HEK293T (cell line): ENCODE measurements at regions not wholly inside any gene's neighbourhood (a gene's known extent, or its start where the extent isn't known, plus 50 kb on each side); places are given as distances from the start of the nearest gene placed in this dataset.

Experiments used
- CTCF ChIA-PET: fragments of 350-600 bp; formaldehyde crosslinking; extraction: SDS; loops from one replicate; lab custom pipeline; 2021; ENCODE audit warnings: antibody characterized with exemption, inconsistent platforms; lab: Yijun Ruan, JAX
- POLR2A ChIA-PET: fragments of 350-600 bp; formaldehyde crosslinking; extraction: SDS; loops from one replicate; lab custom pipeline; 2020; ENCODE audit warnings: antibody characterized with exemption, inconsistent platforms; lab: Yijun Ruan, JAX
- DNase-seq: peaks from one replicate; pipeline ENCODE4 v3.0.0; 2012; ENCODE audit warnings: mixed read lengths; ENCODE audit errors: extremely low spot score
- ARNT ChIP-seq: fragments of 450-650 bp; IDR thresholded peaks from 2 replicates; pipeline ENCODE4 v1.6.1; 2017; ENCODE audit warnings: mild to moderate bottlenecking
- BHLHE40 ChIP-seq: fragments of 450-650 bp; IDR thresholded peaks from 2 replicates; pipeline ENCODE4 v1.6.1; 2016; ENCODE audit warnings: mild to moderate bottlenecking, moderate library complexity, borderline replicate concordance
- CTBP1 ChIP-seq: fragments of 450-650 bp; IDR thresholded peaks from 2 replicates; pipeline ENCODE4 v1.6.1; 2016; ENCODE audit warnings: borderline replicate concordance
- ELF4 ChIP-seq: fragments of 450-650 bp; IDR thresholded peaks from 2 replicates; pipeline ENCODE4 v1.6.1; 2017; ENCODE audit warnings: antibody characterized with exemption
- FOXA1 ChIP-seq: fragments of 450-650 bp; IDR thresholded peaks from 2 replicates; pipeline ENCODE4 v1.6.1; 2016; ENCODE audit warnings: mild to moderate bottlenecking
- FOXK2 ChIP-seq: fragments of 450-650 bp; IDR thresholded peaks from 2 replicates; pipeline ENCODE4 v1.6.1; 2016; ENCODE audit warnings: mild to moderate bottlenecking
- FOXM1 ChIP-seq: fragments of 450-650 bp; IDR thresholded peaks from 2 replicates; pipeline ENCODE4 v1.6.1; 2017; ENCODE audit warnings: mild to moderate bottlenecking, borderline replicate concordance
- HDGF ChIP-seq: fragments of 450-650 bp; IDR thresholded peaks from 2 replicates; pipeline ENCODE4 v1.6.1; 2017; ENCODE audit warnings: antibody characterized with exemption, borderline replicate concordance
- L3MBTL2 ChIP-seq: fragments of 450-650 bp; conservative IDR thresholded peaks from 2 replicates; pipeline ENCODE4 v1.6.1; 2016; ENCODE audit warnings: mild to moderate bottlenecking
- LEF1 ChIP-seq: fragments of 450-650 bp; IDR thresholded peaks from 2 replicates; pipeline ENCODE4 v1.6.1; 2017; ENCODE audit warnings: mild to moderate bottlenecking, borderline replicate concordance
- NFRKB ChIP-seq: fragments of 450-650 bp; IDR thresholded peaks from 2 replicates; pipeline ENCODE4 v1.6.1; 2016; ENCODE audit warnings: mild to moderate bottlenecking, moderate library complexity
- PKNOX1 ChIP-seq: fragments of 450-650 bp; IDR thresholded peaks from 2 replicates; pipeline ENCODE4 v1.6.1; 2016
- SP1 ChIP-seq: fragments of 450-650 bp; IDR thresholded peaks from 2 replicates; pipeline ENCODE4 v1.6.1; 2017
- SUZ12 ChIP-seq: fragments of 450-650 bp; IDR thresholded peaks from 2 replicates; pipeline ENCODE4 v1.6.1; 2016; ENCODE audit warnings: mild to moderate bottlenecking
- TARDBP ChIP-seq: fragments of 450-650 bp; IDR thresholded peaks from 2 replicates; pipeline ENCODE4 v1.6.1; 2016
- ZNF384 ChIP-seq: fragments of 450-650 bp; IDR thresholded peaks from 2 replicates; pipeline ENCODE4 v1.6.1; 2016

- TF ChIP-seq SP1 (no peak), FOXK2 (no peak), PKNOX1 (no peak), BHLHE40 (no peak), FOXM1 (no peak), ELF4 (no peak), TARDBP (no peak), NFRKB (no peak), SUZ12 (no peak), HDGF (no peak), ARNT (no peak), CTBP1 (no peak), FOXA1 (no peak), ZNF384 (no peak), LEF1 (no peak), L3MBTL2 (no peak)
- no peak for DNase-seq
- ChIA-PET CTCF (interaction anchor here (1.1 kb wide), 1 partner anchor 25 kb away, joined by 3 read pairs; no protein-coding TSS in a partner anchor), POLR2A (no interaction called here)
Measured at GRCh38 chr16:51490866-51491265, 339.8 kb upstream of the SALL1 start.

DNA sequence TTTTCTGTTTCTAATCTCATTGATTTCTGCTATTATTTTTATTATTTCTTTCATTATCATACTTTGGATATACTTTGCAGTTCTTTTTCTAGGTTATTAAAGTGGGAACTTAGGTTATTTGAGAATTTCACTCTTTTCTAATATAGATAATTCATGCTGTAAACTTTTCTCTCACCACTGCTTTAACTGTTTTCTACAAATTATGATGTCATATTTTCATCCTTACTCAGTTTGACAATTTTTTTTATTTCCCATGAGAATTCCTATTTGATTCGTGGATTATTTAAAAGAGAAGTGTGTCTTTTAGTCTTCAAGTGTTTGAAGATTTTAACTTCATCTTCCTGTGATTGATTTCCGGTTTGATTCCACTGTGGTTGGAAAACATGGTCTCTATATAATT is 336.8 kb upstream of the SALL1 start:
- CTCF ChIA-PET: no interaction called here
- DNase-seq: no peak
- no peak for TF ChIP-seq TARDBP
- no peak for TF ChIP-seq NFRKB
- TF ChIP-seq CTBP1: no peak
- TF ChIP-seq PKNOX1: no peak
- TF ChIP-seq ZNF384: no peak
- no peak for TF ChIP-seq HDGF
- TF ChIP-seq SUZ12: no peak
- TF ChIP-seq ELF4: no peak
- POLR2A ChIA-PET: no interaction called here

GRCh38 chr16:51474414-51475091 is 323.5 kb upstream of the SALL1 start:
- no peak for DNase-seq
- ChIA-PET CTCF (no interaction called here), POLR2A (no interaction called here)
- no peak for TF ChIP-seq ZNF384

DNA sequence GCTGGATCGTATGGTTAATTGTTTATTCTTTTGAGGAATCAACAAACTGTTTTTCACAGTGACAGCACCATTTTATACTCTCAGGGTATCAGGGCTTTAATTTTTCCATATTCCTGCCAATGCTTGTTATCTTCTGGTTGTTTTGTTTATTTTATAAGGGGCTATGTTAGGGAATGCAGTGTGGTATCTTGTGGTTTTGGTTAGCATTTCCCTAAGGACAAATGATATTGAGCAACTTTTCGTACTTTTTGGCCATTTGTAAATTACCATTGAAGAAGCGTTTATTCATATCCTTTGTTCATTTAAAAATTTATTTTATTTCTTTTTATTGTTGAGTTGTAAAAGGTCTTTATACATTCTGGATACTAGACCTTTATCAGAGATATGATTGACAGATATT is 322.0 kb upstream of the SALL1 start:
- DNase-seq: no peak
- ChIA-PET CTCF (no interaction called here), POLR2A (no interaction called here)
- TF ChIP-seq FOXK2 (no peak), LEF1 (no peak), FOXA1 (no peak), SUZ12 (no peak), ARNT (no peak)

DNA sequence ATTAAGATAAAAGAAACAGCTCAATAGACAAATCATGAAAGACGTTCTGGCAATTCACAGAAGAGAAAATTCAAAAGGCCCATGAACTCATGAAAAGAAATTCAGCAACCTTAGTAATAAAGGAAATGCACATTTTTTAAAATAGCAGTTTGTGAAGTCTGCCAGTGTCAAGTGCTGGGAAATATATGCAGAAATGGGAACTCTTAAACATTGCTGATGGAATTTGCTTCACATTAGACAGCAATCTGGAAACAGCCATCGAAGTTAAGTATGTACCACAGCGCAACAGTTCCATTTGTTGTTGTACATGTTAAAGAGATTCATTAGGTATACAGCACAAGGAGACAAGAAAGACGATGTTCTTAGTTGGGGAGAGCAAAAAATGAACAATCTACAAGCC is 319.4 kb upstream of the SALL1 start:
- CTCF ChIA-PET: no interaction called here
- TF ChIP-seq FOXK2 (no peak), FOXA1 (no peak), BHLHE40 (no peak), NFRKB (no peak), PKNOX1 (no peak), L3MBTL2 (no peak), SP1 (no peak), ELF4 (no peak), LEF1 (no peak)
- POLR2A ChIA-PET: no interaction called here
- DNase-seq: no peak

GRCh38 chr16:51464996-51465395 is 313.9 kb upstream of the SALL1 start:
- DNase-seq: no peak
- ChIA-PET POLR2A (no interaction called here), CTCF (interaction anchor here (0.6 to 0.7 kb wide), 2 partner anchors 301 to 340 kb away, joined by 3 read pairs; no protein-coding TSS in a partner anchor)
- no peak for TF ChIP-seq LEF1
- TF ChIP-seq CTBP1: no peak
- no peak for TF ChIP-seq FOXM1
- no peak for TF ChIP-seq L3MBTL2
- no peak for TF ChIP-seq ZNF384
- no peak for TF ChIP-seq ARNT
- no peak for TF ChIP-seq ELF4
- no peak for TF ChIP-seq TARDBP
- no peak for TF ChIP-seq FOXK2
- TF ChIP-seq SP1: no peak
- TF ChIP-seq HDGF: no peak

- ChIA-PET CTCF (no interaction called here), POLR2A (no interaction called here)
- TF ChIP-seq FOXM1 (no peak), PKNOX1 (no peak), FOXK2 (no peak), SP1 (no peak), L3MBTL2 (no peak)
- no peak for DNase-seq
Measured at GRCh38 chr16:51461255-51461654, 310.2 kb upstream of the SALL1 start.
